H1 (cell line): ENCODE measurements at regions not wholly inside any gene's neighbourhood (a gene's known extent, or its start where the extent isn't known, plus 50 kb on each side); places are given as distances from the start of the nearest gene placed in this dataset.

ENCODE experiments used
- CBX5 ChIP-seq: fragments of 300-800, 300-1000 bp; sonication (generic); IDR thresholded peaks from 2 replicates; pipeline ENCODE4 v1.7.1; 2016; ENCODE audit warnings: antibody characterized with exemption, low read length, low read depth
- CTCF ChIP-seq, 3 experiments: IDR thresholded peaks; 1 replicate in 2 of 3; 2 replicates in 1 of 3; pipeline versions ENCODE4 v1.5.1 to v1.6.1; 2011; ENCODE audit warnings: low read length in 3 of 3, mild to moderate bottlenecking in 3 of 3, inconsistent platforms in 2 of 3, low read depth in 1 of 3, moderate library complexity in 1 of 3; ENCODE audit not compliant: insufficient read depth in 1 of 3; ENCODE audit errors: control extremely low read depth in 1 of 3
- FOSL1 ChIP-seq: IDR thresholded peaks from 2 replicates; pipeline ENCODE4 v1.6.1; 2011; ENCODE audit warnings: mild to moderate bottlenecking, low read depth, low read length, moderate library complexity; ENCODE audit not compliant: insufficient read depth
- JUN ChIP-seq: IDR thresholded peaks from 2 replicates; pipeline ENCODE4 v1.6.1; 2011; ENCODE audit warnings: low read depth, mild to moderate bottlenecking, improper control_type of control experiment, low read length
- KDM5A ChIP-seq: fragments of 200-600 bp; IDR thresholded peaks from 2 replicates; pipeline ENCODE4 v1.7.1; 2012; ENCODE audit warnings: mild to moderate bottlenecking, low read length, inconsistent platforms, mixed read lengths
- NRF1 ChIP-seq: IDR thresholded peaks from 2 replicates; pipeline ENCODE4 v1.6.1; 2011; ENCODE audit warnings: mild to moderate bottlenecking, low read depth, low read length, improper control_type of control experiment
- POLR2A ChIP-seq, 2 experiments: IDR thresholded peaks; 1 replicate in 1 of 2; 2 replicates in 1 of 2; pipeline ENCODE4 v1.6.1; 2011; ENCODE audit warnings: low read depth in 2 of 2, low read length in 2 of 2, mild to moderate bottlenecking in 2 of 2; ENCODE audit errors: control extremely low read depth in 1 of 2
- POLR2AphosphoS5 ChIP-seq: IDR thresholded peaks from 2 replicates; pipeline ENCODE4 v1.6.1; 2011; ENCODE audit warnings: low read depth, low read length
- RAD21 ChIP-seq, 2 experiments: IDR thresholded peaks in 1 of 2; conservative IDR thresholded peaks in 1 of 2; 2 replicates each; pipeline ENCODE4 v1.6.1; 2011; ENCODE audit warnings: low read depth in 2 of 2, low read length in 2 of 2, improper control_type of control experiment in 1 of 2, inconsistent platforms in 1 of 2, mild to moderate bottlenecking in 1 of 2, moderate library complexity in 1 of 2
- USF2 ChIP-seq: IDR thresholded peaks from 2 replicates; pipeline ENCODE4 v1.6.1; 2011; ENCODE audit warnings: low read length, improper control_type of control experiment

DNA sequence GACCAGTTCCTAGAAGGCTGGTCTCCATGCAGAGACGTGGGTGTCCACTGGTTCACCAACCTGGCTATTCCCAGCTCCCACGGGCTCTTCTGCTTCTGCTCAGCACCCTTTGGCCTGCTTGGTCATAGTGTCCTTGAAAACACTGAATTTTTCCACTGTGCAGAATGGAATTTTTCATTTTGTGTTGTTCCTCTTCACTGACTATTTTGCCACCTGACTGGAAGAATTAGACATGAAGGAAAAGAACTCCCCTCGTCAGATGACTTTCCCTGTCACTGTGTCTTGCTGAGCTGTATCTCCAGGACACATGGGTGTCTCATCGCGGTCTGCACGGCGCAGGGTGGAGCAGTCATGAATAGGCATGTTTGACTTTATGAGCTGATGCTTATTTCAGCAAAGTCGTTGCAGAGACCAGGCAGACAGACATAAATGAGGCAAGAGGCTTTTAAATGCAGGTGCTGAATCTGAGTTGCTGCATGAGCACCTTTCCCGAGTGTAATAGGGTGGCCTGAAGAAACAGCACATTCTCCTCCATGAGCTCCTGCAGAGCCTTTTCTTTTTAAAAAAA, 50.2 kb upstream of the SEMA4D start:
- no peak for TF ChIP-seq FOSL1
- TF ChIP-seq CTCF (IDR thresholded peaks at IDR 0.05; ENCODE audit: control extremely low read depth in 1 of 3, insufficient read depth in 1 of 3, low read depth in 1 of 3, low read length in 3 of 3) = no peak
- TF ChIP-seq POLR2AphosphoS5 = no peak
- no peak for TF ChIP-seq RAD21 (IDR thresholded peaks at IDR 0.05 in 1 of 2, conservative IDR thresholded peaks at IDR 0.05 in 1 of 2; ENCODE audit: low read depth in 2 of 2, low read length in 2 of 2)
- no peak for TF ChIP-seq USF2
- TF ChIP-seq POLR2A (IDR thresholded peaks at IDR 0.05; ENCODE audit: control extremely low read depth in 1 of 2, low read depth in 2 of 2, low read length in 2 of 2) = no peak
- TF ChIP-seq JUN = no peak
- TF ChIP-seq CBX5 = no peak
- TF ChIP-seq NRF1 = no peak
- no peak for TF ChIP-seq KDM5A
